PC-3 (cell line): ENCODE measurements at regions not wholly inside any gene's neighbourhood (a gene's known extent, or its start where the extent isn't known, plus 50 kb on each side); places are given as distances from the start of the nearest gene placed in this dataset.

Experiments used
- ATAC-seq: fragments of 200-7000 bp; cut with Tn5 transposase; 2 replicates; pipeline ENCODE4 v1.9.1; 2020; ENCODE audit warnings: mild to moderate bottlenecking, moderate library complexity
- BruUV-seq: library from RNA; stranded (reverse); fragments of 400-500 nt; replicated peaks from 2 replicates; lab custom pipeline; 2021; lab: Mats Ljungman, UMichigan
- CTCF ChIA-PET: fragments of 300-600 bp; sonication (Branson Sonifier 250); formaldehyde crosslinking; loops from one replicate; lab custom pipeline; 2022; ENCODE audit warnings: antibody characterized with exemption; lab: Charles Lee
- POLR2A ChIA-PET: fragments of 300-600 bp; sonication (Branson Sonifier 250); formaldehyde crosslinking; loops from one replicate; lab custom pipeline; 2022; ENCODE audit warnings: antibody characterized with exemption; ENCODE audit not compliant: unreplicated experiment; lab: Charles Lee
- DNase-seq: peaks from one replicate; pipeline ENCODE4 v3.0.0-alpha.2; 2015
- H2AFZ ChIP-seq: fragments of 300-600 bp; sonication (generic); 2 replicates; pipeline ENCODE4 v1.6.0; 2016; ENCODE audit warnings: antibody characterized with exemption, low read length
- H3F3A ChIP-seq: fragments of 300-600 bp; sonication (generic); one replicate; pipeline ENCODE4 v1.6.0; 2017; ENCODE audit warnings: antibody characterized with exemption, low read length, control low read depth, mild to moderate bottlenecking; ENCODE audit not compliant: unreplicated experiment
- H3K27ac ChIP-seq: fragments of 300-600 bp; sonication (generic); 2 replicates; pipeline ENCODE4 v1.5.1; 2016; ENCODE audit warnings: mild to moderate bottlenecking, low read length
- H3K27me3 ChIP-seq: fragments of 300-600 bp; sonication (generic); 2 replicates; pipeline ENCODE4 v1.6.1; 2016; ENCODE audit warnings: low read length, mixed read lengths
- H3K36me3 ChIP-seq: fragments of 300-600 bp; sonication (generic); 2 replicates; pipeline ENCODE4 v1.6.1; 2016; ENCODE audit warnings: low read depth, mixed run types, low read length, mixed read lengths
- H3K4me1 ChIP-seq: fragments of 300-600 bp; sonication (generic); 2 replicates; pipeline ENCODE4 v1.5.1; 2016; ENCODE audit warnings: low read length; ENCODE audit not compliant: insufficient read depth
- H3K4me2 ChIP-seq: fragments of 300-600 bp; sonication (generic); 2 replicates; pipeline ENCODE4 v1.6.0; 2016; ENCODE audit warnings: low read length
- H3K4me3 ChIP-seq: fragments of 300-600 bp; sonication (generic); 2 replicates; pipeline ENCODE4 v1.5.1; 2016; ENCODE audit warnings: mild to moderate bottlenecking, low read length, mixed read lengths
- H3K79me2 ChIP-seq: fragments of 300-600 bp; sonication (generic); 2 replicates; pipeline ENCODE4 v1.6.1; 2017; ENCODE audit warnings: low read length, mixed read lengths
- H3K9ac ChIP-seq: fragments of 300-600 bp; sonication (generic); 2 replicates; pipeline ENCODE4 v1.6.0; 2016; ENCODE audit warnings: mild to moderate bottlenecking, low read length
- H3K9me2 ChIP-seq: fragments of 300-600 bp; sonication (generic); replicated peaks from 2 replicates; pipeline ENCODE4 v1.6.1; 2016; ENCODE audit warnings: mixed run types, low read length, mixed read lengths
- H3K9me3 ChIP-seq: fragments of 300-600 bp; sonication (generic); 2 replicates; pipeline ENCODE4 v1.6.1; 2016; ENCODE audit warnings: low read length, mixed read lengths
- H4K20me1 ChIP-seq: fragments of 300-600 bp; sonication (generic); 2 replicates; pipeline ENCODE4 v1.6.1; 2016; ENCODE audit warnings: low read length, mixed read lengths
- CTCF ChIP-seq: fragments of 300-600 bp; sonication (generic); conservative IDR thresholded peaks from 2 replicates; pipeline ENCODE4 v1.5.1; 2017; ENCODE audit warnings: antibody characterized with exemption, low read depth, mild to moderate bottlenecking, low read length
- EZH2 ChIP-seq: fragments of 300-600 bp; sonication (generic); IDR thresholded peaks from one replicate; pipeline ENCODE4 v1.6.1; 2017; ENCODE audit warnings: antibody characterized with exemption, mild to moderate bottlenecking, low read length; ENCODE audit not compliant: unreplicated experiment
- EZH2phosphoT487 ChIP-seq: fragments of 300-600 bp; sonication (generic); IDR thresholded peaks from 2 replicates; pipeline ENCODE4 v1.6.1; 2018; ENCODE audit warnings: mild to moderate bottlenecking, antibody characterized with exemption, low read length, borderline replicate concordance
- intact Hi-C: fragments of 100-400 bp; cut with micrococcal nuclease; formaldehyde crosslinking; loops from 2 replicates; pipeline ENCODE4 v1.9.0; 2023

GRCh38 chr9:26334706-26335105 lies 557.9 kb downstream of the CAAP1 start:
- Histone ChIP-seq H3K4me3 (no peak overlapping the region), H3K4me2 (no peak overlapping the region), H3K79me2 (no peaks in the 10 kb centered on the region), H3K27me3 (no peaks in the 10 kb centered on the region), H3K27ac (no peak overlapping the region), H3K9me2 (no peaks in the 10 kb centered on the region), H3F3A (no peaks in the 10 kb centered on the region), H3K9me3 (no peaks in the 10 kb centered on the region), H4K20me1 (no peaks in the 10 kb centered on the region), H3K36me3 (no peaks in the 10 kb centered on the region), H3K4me1 (no peaks in the 10 kb centered on the region), H3K9ac (no peak overlapping the region), H2AFZ (no peak overlapping the region)
- no peak for TF ChIP-seq EZH2
- TF ChIP-seq CTCF, result no peak
- TF ChIP-seq EZH2phosphoT487, result no peak
- POLR2A ChIA-PET, result no interaction called here
- DNase-seq (peak; percentile 22), ATAC-seq (no peak)
- intact Hi-C loops, result no loop called here
- CTCF ChIA-PET, result no interaction called here
- BruUV-seq, result no TSS peak

DNA sequence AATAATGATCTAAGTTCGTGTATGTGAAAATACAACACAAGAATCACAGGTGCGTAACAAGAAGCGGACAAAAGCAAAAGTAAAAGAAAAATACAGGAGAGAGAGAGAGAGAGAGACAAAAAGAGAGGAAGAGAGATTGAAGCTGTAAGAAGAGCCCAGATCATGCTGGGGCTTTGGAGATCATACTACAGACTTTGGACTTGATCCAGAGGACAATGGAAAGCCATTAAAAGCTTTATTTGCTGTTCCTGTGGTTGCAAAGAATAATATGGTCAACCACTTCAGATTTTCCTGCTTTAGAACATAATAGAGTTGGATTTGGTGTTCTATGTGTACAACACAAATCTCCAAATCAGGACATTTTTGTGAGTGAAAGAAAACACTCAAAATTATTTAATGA lies 561.4 kb downstream of the CAAP1 start:
- Histone ChIP-seq H2AFZ (no peak overlapping the region), H3F3A (no peaks in the 10 kb centered on the region), H3K4me2 (no peak overlapping the region), H3K79me2 (no peaks in the 10 kb centered on the region), H3K9ac (no peak overlapping the region), H3K4me3 (no peak overlapping the region), H4K20me1 (no peaks in the 10 kb centered on the region), H3K27me3 (no peaks in the 10 kb centered on the region), H3K4me1 (peaks cover 8% of the 10 kb centered on the region), H3K9me2 (no peaks in the 10 kb centered on the region), H3K27ac (no peak overlapping the region), H3K9me3 (no peaks in the 10 kb centered on the region), H3K36me3 (no peaks in the 10 kb centered on the region)
- BruUV-seq, result no TSS peak
- intact Hi-C loops, result no loop called here
- CTCF ChIA-PET, result no interaction called here
- TF ChIP-seq CTCF (no peak), EZH2phosphoT487 (no peak), EZH2 (no peak)
- POLR2A ChIA-PET, result no interaction called here
- DNase-seq, result no peak
- ATAC-seq, result no peak

DNA sequence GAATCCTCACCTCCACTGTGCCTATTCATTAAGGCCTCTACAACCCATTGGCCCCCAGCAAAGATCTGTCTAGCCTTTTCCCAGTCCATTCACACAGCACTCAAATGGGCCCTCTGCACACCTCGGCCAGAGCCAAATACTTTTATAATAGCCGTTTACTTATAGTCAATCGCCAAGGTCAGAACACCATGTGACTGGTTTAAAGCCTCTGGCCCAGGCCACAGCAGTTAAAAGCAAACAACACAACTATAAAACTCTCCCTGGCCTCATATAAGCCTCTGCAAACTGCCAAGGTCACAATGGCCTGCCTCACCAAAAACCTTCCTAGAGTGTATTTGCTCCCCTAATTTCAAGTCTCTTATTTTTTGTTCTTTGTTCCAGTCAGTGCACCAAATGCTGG lies 562.6 kb downstream of the CAAP1 start:
- H3K9ac ChIP-seq, result no peak overlapping the region
- H3K27ac ChIP-seq, result no peak overlapping the region
- peaks cover 14% of the 10 kb centered on the region for H3K4me1 ChIP-seq
- no peak for TF ChIP-seq EZH2phosphoT487
- no peak for TF ChIP-seq EZH2
- TF ChIP-seq CTCF, result no peak
- intact Hi-C loops, result loop anchor here (5.0 kb wide), 2 partner anchors 68 to 282 kb away; no protein-coding TSS in a partner anchor
- no peaks in the 10 kb centered on the region for H4K20me1 ChIP-seq
- ChIA-PET CTCF (no interaction called here), POLR2A (no interaction called here)
- H3K9me2 ChIP-seq, result no peaks in the 10 kb centered on the region
- H3K79me2 ChIP-seq, result no peaks in the 10 kb centered on the region
- H3K4me2 ChIP-seq, result no peak overlapping the region
- DNase-seq (no peak), ATAC-seq (no peak)
- no peak overlapping the region for H2AFZ ChIP-seq
- H3K36me3 ChIP-seq, result no peaks in the 10 kb centered on the region
- no peaks in the 10 kb centered on the region for H3F3A ChIP-seq
- H3K27me3 ChIP-seq, result no peaks in the 10 kb centered on the region
- no peak overlapping the region for H3K4me3 ChIP-seq
- no TSS peak for BruUV-seq
- H3K9me3 ChIP-seq, result no peaks in the 10 kb centered on the region
